Activated naive CD4-positive, alpha-beta T cell treated with anti-CD3 and anti-CD28 coated beads for 36 hours (primary cell): ENCODE measurements at regions not wholly inside any gene's neighbourhood (a gene's known extent, or its start where the extent isn't known, plus 50 kb on each side); places are given as distances from the start of the nearest gene placed in this dataset.

Source experiments
- CTCF ChIA-PET: fragments of 350-600 bp; sonication (Branson Sonifier 250); formaldehyde crosslinking; loops from one replicate; lab custom pipeline; 2021; ENCODE audit warnings: antibody characterized with exemption; lab: Charles Lee
- DNase-seq: peaks from one replicate; pipeline ENCODE4 v3.0.0-alpha.2; 2020
- H3K27ac Mint-ChIP-seq: one replicate; pipeline ENCODE4 v1.8.0; 2021; ENCODE audit warnings: mild to moderate bottlenecking, mixed read lengths
- H3K27me3 Mint-ChIP-seq: one replicate; pipeline ENCODE4 v1.8.0; 2021; ENCODE audit warnings: low read depth, mixed read lengths
- H3K36me3 Mint-ChIP-seq: one replicate; pipeline ENCODE4 v1.8.0; 2021; ENCODE audit warnings: low read depth, mixed read lengths
- H3K4me1 Mint-ChIP-seq: one replicate; pipeline ENCODE4 v1.8.0; 2021; ENCODE audit warnings: low read depth, mixed read lengths
- H3K4me3 Mint-ChIP-seq: one replicate; pipeline ENCODE4 v1.8.0; 2021; ENCODE audit warnings: mild to moderate bottlenecking, moderate library complexity, mixed read lengths
- H3K9me3 Mint-ChIP-seq: one replicate; pipeline ENCODE4 v1.8.0; 2021; ENCODE audit warnings: mixed read lengths
- intact Hi-C: fragments of 100-400 bp; cut with micrococcal nuclease; formaldehyde crosslinking; loops from one replicate; pipeline ENCODE4 v1.15.1; 2023

GRCh38 chr5:98401656-98402055, 371.8 kb upstream of the RGMB start:
- DNase-seq, result no peak
- no peaks in the 10 kb centered on the region for H3K9me3 Mint-ChIP-seq
- H3K36me3 Mint-ChIP-seq, result no peaks in the 10 kb centered on the region
- peaks cover 4% of the 10 kb centered on the region for H3K27me3 Mint-ChIP-seq
- no peak overlapping the region for H3K4me3 Mint-ChIP-seq
- CTCF ChIA-PET, result no interaction called here
- intact Hi-C loops, result no loop called here
- no peaks in the 10 kb centered on the region for H3K4me1 Mint-ChIP-seq
- no peak overlapping the region for H3K27ac Mint-ChIP-seq

- CTCF ChIA-PET, result no interaction called here
- Mint-ChIP-seq H3K4me1 (no peaks in the 10 kb centered on the region), H3K27ac (no peak overlapping the region), H3K36me3 (no peaks in the 10 kb centered on the region), H3K4me3 (no peak overlapping the region), H3K27me3 (peaks cover 4% of the 10 kb centered on the region), H3K9me3 (no peaks in the 10 kb centered on the region)
- no peak for DNase-seq
- intact Hi-C loops, result no loop called here
Measured at GRCh38 chr5:98402130-98402529, 371.3 kb upstream of the RGMB start.

GRCh38 chr5:98403131-98403530, 370.3 kb upstream of the RGMB start:
- intact Hi-C loops, result no loop called here
- no peak for DNase-seq
- no peak overlapping the region for H3K4me3 Mint-ChIP-seq
- CTCF ChIA-PET, result no interaction called here
- peaks cover 4% of the 10 kb centered on the region for H3K27me3 Mint-ChIP-seq
- no peak overlapping the region for H3K27ac Mint-ChIP-seq
- H3K36me3 Mint-ChIP-seq, result no peaks in the 10 kb centered on the region
- no peaks in the 10 kb centered on the region for H3K9me3 Mint-ChIP-seq
- H3K4me1 Mint-ChIP-seq, result no peaks in the 10 kb centered on the region

- no peak for DNase-seq
- Mint-ChIP-seq H3K27ac (no peak overlapping the region), H3K4me1 (no peaks in the 10 kb centered on the region), H3K27me3 (peaks cover 2% of the 10 kb centered on the region), H3K36me3 (no peaks in the 10 kb centered on the region), H3K4me3 (no peak overlapping the region), H3K9me3 (no peaks in the 10 kb centered on the region)
- CTCF ChIA-PET, result interaction anchor here (0.5 kb wide), 1 partner anchor 49 kb away, joined by 3 read pairs; no protein-coding TSS in a partner anchor
- intact Hi-C loops, result no loop called here
Measured at GRCh38 chr5:98414938-98415337, 358.5 kb upstream of the RGMB start.

GRCh38 chr5:98415663-98416062, 357.8 kb upstream of the RGMB start:
- intact Hi-C loops, result no loop called here
- Mint-ChIP-seq H3K36me3 (no peaks in the 10 kb centered on the region), H3K27ac (no peak overlapping the region), H3K9me3 (no peaks in the 10 kb centered on the region), H3K4me1 (no peaks in the 10 kb centered on the region), H3K27me3 (peaks cover 2% of the 10 kb centered on the region), H3K4me3 (no peak overlapping the region)
- no peak for DNase-seq
- CTCF ChIA-PET, result interaction anchor here (0.5 to 0.6 kb wide), 2 partner anchors 50 to 354 kb away, joined by 3 to 4 read pairs; no protein-coding TSS in a partner anchor

GRCh38 chr5:98416541-98416940, 356.9 kb upstream of the RGMB start:
- no peaks in the 10 kb centered on the region for H3K36me3 Mint-ChIP-seq
- H3K4me1 Mint-ChIP-seq, result no peaks in the 10 kb centered on the region
- H3K27ac Mint-ChIP-seq, result no peak overlapping the region
- no peak for DNase-seq
- no peaks in the 10 kb centered on the region for H3K9me3 Mint-ChIP-seq
- CTCF ChIA-PET, result no interaction called here
- no peak overlapping the region for H3K4me3 Mint-ChIP-seq
- intact Hi-C loops, result no loop called here
- peaks cover 2% of the 10 kb centered on the region for H3K27me3 Mint-ChIP-seq

GRCh38 chr5:98419825-98420224, 353.6 kb upstream of the RGMB start:
- no peak overlapping the region for H3K27ac Mint-ChIP-seq
- H3K4me3 Mint-ChIP-seq, result no peak overlapping the region
- intact Hi-C loops, result no loop called here
- H3K4me1 Mint-ChIP-seq, result no peaks in the 10 kb centered on the region
- H3K9me3 Mint-ChIP-seq, result no peaks in the 10 kb centered on the region
- H3K27me3 Mint-ChIP-seq, result peaks cover under 1% of the 10 kb centered on the region
- no peaks in the 10 kb centered on the region for H3K36me3 Mint-ChIP-seq
- DNase-seq, result no peak
- CTCF ChIA-PET, result no interaction called here

- CTCF ChIA-PET, result no interaction called here
- no peak overlapping the region for H3K27ac Mint-ChIP-seq
- no peaks in the 10 kb centered on the region for H3K36me3 Mint-ChIP-seq
- no peaks in the 10 kb centered on the region for H3K9me3 Mint-ChIP-seq
- no peaks in the 10 kb centered on the region for H3K4me1 Mint-ChIP-seq
- intact Hi-C loops, result no loop called here
- H3K27me3 Mint-ChIP-seq, result peaks cover 4% of the 10 kb centered on the region
- H3K4me3 Mint-ChIP-seq, result no peak overlapping the region
- DNase-seq, result no peak
Measured at GRCh38 chr5:98424681-98425450, 348.6 kb upstream of the RGMB start.

- intact Hi-C loops, result no loop called here
- CTCF ChIA-PET, result no interaction called here
- no peaks in the 10 kb centered on the region for H3K36me3 Mint-ChIP-seq
Measured at GRCh38 chr5:98425640-98426039, 347.8 kb upstream of the RGMB start.

GRCh38 chr5:98428806-98429205, 344.7 kb upstream of the RGMB start:
- CTCF ChIA-PET, result no interaction called here
- no peaks in the 10 kb centered on the region for H3K9me3 Mint-ChIP-seq
- no peak overlapping the region for H3K27ac Mint-ChIP-seq
- no peaks in the 10 kb centered on the region for H3K36me3 Mint-ChIP-seq
- no peaks in the 10 kb centered on the region for H3K4me1 Mint-ChIP-seq
- peak; percentile 8 for DNase-seq
- intact Hi-C loops, result no loop called here
- H3K27me3 Mint-ChIP-seq, result peaks cover 4% of the 10 kb centered on the region
- H3K4me3 Mint-ChIP-seq, result no peak overlapping the region

More at GRCh38 chr5:98425640-98426039, 347.8 kb upstream of the RGMB start:
- Mint-ChIP-seq H3K9me3 (no peaks in the 10 kb centered on the region), H3K27ac (no peak overlapping the region), H3K4me3 (no peak overlapping the region), H3K27me3 (peaks cover 4% of the 10 kb centered on the region), H3K4me1 (no peaks in the 10 kb centered on the region)
- DNase-seq, result no peak

- H3K36me3 Mint-ChIP-seq, result no peaks in the 10 kb centered on the region
- no peak overlapping the region for H3K4me3 Mint-ChIP-seq
- CTCF ChIA-PET, result no interaction called here
- no peak overlapping the region for H3K27ac Mint-ChIP-seq
- H3K9me3 Mint-ChIP-seq, result no peaks in the 10 kb centered on the region
- H3K4me1 Mint-ChIP-seq, result no peaks in the 10 kb centered on the region
- intact Hi-C loops, result no loop called here
- peaks cover 4% of the 10 kb centered on the region for H3K27me3 Mint-ChIP-seq
- no peak for DNase-seq
Measured at GRCh38 chr5:98432378-98432777, 341.1 kb upstream of the RGMB start.

GRCh38 chr5:98433022-98433421, 340.4 kb upstream of the RGMB start:
- CTCF ChIA-PET, result no interaction called here
- no peak overlapping the region for H3K4me3 Mint-ChIP-seq
- no peak for DNase-seq
- H3K9me3 Mint-ChIP-seq, result no peaks in the 10 kb centered on the region
- no peak overlapping the region for H3K27ac Mint-ChIP-seq
- no peaks in the 10 kb centered on the region for H3K4me1 Mint-ChIP-seq
- no peaks in the 10 kb centered on the region for H3K36me3 Mint-ChIP-seq
- H3K27me3 Mint-ChIP-seq, result peaks cover 4% of the 10 kb centered on the region
- intact Hi-C loops, result no loop called here

- Mint-ChIP-seq H3K4me1 (no peaks in the 10 kb centered on the region), H3K4me3 (no peak overlapping the region), H3K9me3 (no peaks in the 10 kb centered on the region), H3K36me3 (no peaks in the 10 kb centered on the region), H3K27ac (no peak overlapping the region), H3K27me3 (peaks cover 4% of the 10 kb centered on the region)
- CTCF ChIA-PET, result no interaction called here
- intact Hi-C loops, result no loop called here
- DNase-seq, result no peak
Measured at GRCh38 chr5:98433673-98434072, 339.8 kb upstream of the RGMB start.
